NK-92 treated with Interleukin-12 subunit alpha and Interleukin-12 subunit beta, amount 100 ng/mL, for 24 hours (cell line): ENCODE measurements at regions not wholly inside any gene's neighbourhood (a gene's known extent, or its start where the extent isn't known, plus 50 kb on each side); places are given as distances from the start of the nearest gene placed in this dataset.
"Not testable (repeated sequence)": the region's sequence is repeated elsewhere in the genome, so short reads cannot be mapped to it uniquely, and the experiment has no call there.

Source experiments
- DNase-seq: peaks from one replicate; lab custom pipeline; 2025; lab: John Stamatoyannopoulos, UW

DNA sequence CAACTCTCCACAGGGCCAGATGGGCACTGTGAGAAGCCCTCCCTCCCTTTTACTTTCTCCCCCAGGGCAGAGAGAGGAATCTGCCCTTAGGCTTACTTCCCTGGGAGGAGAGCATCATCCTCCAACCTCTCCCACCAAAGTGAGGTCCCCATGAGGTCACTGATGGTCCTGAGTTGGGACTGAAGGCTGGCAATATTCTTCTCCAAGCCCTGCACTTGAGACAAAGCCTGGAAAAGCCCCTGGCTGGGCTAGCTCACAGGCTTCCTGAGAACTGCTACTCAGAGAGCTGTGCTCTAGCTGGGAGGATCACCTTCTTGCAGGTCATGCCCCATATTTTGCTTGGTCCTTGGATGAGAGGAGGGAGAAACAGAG, 110.0 kb upstream of the MEF2A start:
- no peak for DNase-seq

DNA sequence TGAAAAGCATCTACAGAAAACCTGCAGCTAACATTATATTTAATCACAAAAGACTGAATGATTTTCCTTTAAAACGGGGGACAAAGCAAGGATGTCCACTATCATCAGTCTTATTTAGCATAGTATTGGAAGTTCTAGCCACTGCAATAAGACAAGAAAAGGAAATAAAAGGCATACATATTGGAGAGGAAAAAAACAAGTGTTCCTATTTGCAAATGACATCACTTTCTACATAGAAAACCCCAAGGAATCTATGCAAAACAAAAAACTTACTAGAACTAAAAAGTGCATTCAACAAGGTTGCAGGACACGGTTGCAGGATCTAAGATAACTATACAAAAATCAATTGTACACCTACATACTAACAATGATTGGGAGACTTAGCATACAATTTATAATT, 101.6 kb upstream of the MEF2A start:
- DNase-seq: no peak

DNA sequence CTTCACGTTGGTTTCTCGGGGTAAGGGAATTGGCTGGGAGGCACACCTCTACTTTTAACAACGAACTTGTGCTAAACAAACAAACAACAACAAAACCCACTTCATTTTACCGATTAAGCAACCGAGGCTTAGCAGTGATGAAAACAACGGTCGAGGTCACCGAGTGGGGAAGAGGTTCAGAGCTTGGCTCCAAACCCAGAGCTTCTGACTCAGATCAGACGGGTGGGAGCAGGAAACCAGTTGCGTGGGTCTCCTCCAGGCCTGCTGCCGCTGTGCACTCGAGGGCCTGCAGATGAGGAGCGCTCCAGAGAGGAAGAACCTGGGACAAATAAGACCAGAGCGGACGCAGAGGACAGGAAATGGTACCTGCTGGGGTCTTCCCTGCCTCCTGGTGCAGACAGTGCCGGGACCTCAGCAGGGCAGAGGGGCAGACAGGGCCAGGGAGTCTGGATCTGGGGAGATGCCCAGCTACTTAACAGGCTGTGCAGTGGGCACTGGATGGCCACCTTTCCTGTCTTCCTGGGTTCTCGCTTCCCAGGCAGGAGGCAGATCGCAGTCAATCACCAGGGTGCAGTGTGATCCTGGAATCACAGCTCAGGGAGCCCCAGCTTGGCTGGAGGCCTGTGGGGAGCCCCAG, 99.0 kb upstream of the MEF2A start:
- DNase-seq: no peak

DNA sequence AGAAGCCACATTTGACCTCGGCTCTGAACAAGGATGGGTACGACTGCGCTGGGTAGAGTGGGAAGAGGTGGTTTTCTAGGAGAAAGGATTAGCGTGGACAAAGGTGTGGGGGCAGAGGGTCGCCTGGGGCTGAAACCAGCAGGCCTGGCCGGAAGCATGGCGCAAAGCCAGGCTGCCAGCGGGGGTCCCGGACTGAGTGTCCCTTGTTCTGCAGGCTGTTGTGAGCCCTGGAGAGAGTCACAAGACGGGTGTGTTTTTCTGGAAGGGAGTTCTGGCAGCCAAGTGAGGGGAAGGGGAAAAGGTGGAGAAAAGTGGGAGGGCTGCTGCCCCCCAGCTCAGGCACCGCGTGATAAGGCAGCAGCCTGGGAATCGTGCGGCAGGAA, 98.5 kb upstream of the MEF2A start:
- DNase-seq: no peak

DNA sequence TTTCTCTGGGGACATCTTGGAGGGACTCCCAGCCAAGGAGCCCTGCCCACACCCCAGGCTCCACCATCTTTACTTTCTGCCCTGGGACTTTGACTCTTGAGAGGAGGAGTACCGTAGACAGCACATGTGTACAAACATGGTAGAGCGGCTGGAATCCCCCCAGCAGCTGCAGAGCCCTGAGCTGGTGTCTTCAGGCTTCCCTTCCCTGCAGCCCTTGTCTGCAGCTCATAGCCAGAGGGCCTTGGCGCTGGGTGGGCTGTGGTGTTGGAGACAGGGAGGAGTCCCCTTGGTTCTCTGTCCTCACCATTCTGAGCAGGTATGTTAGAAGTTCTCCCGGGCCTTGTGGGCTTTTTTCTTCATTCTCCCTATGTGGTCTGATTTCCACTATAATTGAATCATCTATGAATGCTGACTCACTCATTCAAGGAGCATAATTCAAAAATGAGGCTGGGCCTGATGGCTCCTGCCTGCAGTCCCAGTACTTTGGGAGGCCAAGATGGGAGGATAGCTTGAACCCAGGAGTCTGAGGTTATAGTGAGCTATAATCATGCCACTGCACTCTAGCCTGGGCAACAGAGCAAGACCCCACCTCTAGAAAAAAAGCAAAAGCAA, 97.8 kb upstream of the MEF2A start:
- no peak for DNase-seq

DNA sequence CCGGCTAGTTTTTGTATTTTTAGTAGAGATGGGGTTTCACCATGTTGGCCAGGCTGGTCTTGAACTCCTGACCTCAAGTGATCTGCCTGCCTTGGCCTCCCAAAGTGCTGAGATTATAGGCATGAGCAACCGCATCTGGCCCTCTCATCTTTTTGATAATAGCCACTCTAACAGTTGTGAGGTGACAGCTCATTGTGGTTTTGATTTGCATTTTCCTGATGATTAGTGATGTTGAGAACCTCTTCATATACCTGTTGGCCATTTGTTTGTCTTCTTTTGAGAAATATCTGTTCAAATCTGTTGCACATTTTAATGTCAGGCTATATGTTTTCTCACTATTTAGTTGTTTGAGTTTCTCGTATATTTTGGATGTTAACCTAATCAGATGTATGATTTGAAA, 95.6 kb upstream of the MEF2A start:
- DNase-seq: not testable (repeated sequence)

DNA sequence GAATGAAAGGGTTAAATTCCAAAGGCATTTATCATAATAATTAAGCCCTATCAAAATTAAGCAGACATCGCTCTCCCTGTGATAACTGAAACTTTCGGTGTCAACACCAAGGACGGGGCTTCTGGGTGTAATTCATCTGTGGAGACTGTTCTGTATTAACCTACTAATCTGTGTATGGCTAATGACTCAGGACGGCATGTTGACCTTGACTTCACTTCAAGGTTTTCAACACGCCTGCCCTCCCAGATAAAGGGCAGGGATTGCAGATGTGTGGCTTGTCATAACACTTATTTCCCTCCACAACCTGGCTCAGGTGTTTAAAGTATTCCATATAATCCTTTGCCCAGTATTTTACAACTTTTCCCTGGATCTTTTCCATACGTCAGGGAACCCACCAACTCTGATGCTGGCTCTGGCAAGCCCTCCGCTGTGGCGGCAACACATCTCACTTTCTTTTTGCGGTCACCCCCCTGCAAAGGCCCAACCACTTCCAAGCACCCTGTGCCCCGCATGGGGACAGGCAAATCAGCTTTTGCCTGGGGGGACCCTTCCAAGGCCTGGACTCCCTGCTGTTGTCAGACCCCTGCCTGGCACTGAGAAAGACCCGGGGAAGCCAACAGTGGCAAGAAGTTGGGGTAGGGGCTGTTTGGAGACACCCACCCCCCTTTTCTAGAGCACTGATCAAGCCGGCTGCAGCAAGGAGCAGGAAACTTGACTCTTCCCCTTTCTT, 93.2 kb upstream of the MEF2A start:
- no peak for DNase-seq

DNA sequence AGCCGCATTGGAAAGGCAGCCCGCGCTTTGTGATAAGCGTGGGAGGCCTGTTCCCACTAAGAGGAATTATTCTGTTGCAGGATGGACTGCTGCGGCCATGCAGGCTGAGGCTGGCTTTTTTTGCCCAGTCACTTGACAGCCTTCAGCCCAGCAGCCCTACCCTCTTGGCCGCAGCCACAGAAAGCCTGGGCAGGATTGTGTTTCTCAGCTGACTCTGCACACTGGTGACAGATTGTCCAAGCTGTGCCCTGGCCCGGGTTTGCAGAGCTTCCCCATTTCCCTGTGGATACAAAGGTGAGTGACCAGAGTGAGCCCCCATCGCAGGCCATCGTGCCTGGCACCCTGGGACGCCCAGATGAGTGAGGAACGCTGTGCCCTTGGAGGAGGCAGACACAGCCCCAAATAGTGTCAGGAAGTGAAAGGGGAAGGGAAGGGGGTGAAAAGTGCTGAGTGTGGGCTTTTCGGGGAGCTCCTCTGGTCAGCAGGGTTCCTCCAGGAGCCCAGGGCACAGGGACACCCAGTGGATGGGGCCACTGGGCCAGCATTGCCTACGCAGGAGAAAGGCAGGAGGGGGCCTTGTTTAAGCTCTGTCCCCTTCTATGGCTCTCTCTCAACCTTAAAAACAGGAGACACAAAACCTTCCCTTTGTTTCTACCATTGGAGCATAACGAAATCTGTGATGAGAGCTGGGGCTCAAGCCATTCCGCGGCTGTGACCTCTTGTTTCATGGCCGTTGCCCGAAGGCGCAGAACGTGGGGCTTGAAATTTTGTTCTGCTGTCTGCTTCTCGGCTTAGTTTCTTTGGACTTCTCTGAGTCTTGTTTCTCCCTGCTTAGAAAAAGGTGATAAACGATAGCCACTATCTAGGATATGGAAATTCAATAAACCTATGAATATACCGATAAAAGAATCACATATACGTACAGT, 91.5 kb upstream of the MEF2A start:
- DNase-seq: no peak

DNA sequence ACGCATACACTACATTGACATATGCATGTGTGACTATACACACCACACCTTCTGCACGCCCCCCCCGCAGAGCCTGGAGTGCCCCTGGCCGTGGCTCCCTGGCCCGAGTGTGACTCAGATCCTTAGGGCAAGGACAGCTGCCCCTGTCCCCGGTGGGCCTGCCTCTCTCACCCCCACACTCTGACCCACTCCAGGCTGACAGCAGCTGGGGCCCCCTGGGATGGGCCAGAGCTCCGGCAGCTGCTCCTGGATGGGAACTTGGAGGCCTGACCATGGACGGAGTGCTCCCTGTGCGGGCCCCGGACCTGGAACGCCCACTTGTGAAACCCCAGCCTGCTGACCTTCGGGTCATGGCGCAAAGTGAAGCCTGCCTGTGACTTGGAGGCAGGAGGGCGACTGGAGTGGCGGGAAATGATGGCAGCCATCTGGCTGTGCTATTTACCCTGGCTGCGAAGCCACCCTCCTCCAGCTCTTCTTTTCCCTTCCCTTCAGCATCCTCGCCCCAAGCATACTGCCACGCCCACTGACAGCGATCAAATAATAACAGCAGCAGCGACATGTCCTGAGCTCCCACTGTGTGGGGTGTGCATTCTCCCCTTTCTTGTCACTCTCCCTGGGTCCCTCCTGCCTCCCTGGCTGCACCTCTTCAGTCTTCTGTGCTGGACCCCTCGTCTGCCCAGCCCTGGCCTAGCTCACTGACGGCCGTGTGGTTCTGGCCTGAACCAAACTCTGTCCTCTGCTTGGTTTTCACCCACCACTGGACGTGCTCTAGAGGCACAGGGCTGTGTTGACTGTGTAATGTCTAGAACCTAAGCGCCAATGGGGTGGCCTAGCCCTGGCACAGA, 90.7 kb upstream of the MEF2A start:
- no peak for DNase-seq

DNA sequence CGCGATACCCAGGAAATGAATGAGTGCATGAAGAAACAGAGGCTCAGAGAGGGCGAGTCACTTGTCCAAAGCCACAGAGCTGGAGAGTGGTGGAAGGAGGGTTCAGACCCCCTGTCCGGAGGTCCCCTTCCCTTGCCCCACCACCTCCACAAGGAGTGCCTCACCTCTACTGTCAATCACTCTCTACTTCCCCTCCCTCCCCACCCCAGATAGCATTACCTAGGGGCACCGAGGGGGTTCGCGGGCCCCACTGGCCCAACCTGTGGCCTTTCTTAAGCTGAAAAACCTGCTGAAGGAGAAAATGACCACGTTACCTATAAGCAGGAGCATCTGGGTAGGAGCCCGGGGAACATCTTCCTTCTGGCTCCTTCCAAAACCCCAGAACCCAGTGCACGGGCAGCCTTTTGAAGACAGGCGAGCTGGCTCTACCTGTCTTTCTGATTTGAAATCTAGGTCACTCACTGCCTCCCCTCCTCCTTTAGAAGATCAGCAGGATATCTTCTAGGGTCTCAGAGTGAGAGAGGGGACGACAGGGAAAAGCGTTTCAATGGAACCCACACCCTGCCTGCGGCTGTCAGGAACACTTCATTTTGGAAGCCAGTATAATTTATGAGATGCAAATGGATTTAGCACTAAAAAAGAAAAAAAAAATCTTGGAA, 89.9 kb upstream of the MEF2A start:
- DNase-seq: no peak

DNA sequence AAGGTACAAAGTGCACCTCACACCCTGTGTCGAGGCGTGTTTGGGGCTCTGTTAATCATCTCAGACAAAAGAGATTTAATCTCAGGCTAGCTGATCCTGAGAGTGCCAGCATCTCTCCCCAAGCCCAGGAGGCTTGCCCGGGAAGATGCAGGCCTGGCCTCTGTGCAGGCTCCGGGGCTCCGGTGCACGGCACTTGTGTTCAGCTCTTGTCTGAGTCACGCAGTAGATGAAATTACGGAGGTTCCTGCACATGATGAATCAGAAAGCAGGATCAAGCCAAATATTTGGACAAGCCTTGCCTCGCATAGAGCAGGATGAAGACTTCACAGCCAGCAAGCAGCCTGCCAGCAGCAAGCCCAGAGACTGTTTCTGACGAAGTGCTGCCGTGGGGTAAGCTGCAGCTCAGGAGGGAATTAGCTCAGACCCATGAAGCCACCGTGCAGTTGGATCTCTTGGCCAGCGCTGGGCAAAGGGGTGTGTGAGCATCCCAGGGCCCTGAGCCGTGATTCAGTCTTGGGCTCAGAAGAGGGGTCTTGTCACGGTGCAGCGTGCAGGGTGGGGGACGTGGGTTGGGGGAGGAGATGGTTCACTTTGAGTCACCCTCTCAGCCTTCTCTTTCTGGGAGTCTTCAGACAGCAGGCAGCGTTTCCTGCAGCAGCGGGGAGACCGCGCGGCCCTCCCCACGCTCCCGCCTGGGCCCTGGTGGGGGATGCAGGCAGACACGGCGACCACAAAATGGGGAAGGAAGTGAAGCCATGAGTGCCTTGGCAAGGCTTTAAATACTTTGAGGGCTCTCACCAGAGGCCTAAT, 89.2 kb upstream of the MEF2A start:
- no peak for DNase-seq

DNA sequence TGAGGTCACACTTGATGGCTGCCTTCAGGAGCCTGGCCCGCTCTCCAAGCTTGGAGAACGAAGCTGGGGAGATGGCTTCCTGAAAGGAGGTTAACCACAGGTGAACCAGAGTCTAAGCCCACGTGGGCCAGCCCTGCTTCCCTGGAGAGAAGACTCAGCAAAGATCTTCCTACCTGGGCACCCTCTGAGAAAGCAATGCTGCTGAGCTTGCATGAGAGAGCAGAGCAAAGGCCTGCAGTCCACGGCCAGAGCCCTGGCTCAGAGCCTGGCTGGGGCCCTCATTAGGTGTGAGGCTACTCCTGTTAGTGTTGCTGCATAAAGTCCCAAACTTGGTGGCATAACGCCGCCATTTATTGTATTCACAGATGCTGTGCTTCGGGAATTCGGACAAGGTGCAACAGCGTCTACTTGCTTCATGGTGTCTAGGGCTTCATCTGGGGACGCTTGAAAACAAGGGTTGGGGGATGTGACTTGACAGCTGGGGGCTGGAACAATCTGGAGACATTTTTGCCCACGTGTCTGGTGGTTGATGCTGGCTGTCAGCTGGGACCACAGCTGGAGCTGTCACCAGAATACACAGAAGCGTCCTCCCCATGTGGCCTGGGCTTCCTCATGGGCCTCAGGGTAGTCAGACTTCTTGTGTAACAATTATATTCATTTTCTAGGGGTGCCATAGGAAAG, 87.9 kb upstream of the MEF2A start:
- no peak for DNase-seq

DNA sequence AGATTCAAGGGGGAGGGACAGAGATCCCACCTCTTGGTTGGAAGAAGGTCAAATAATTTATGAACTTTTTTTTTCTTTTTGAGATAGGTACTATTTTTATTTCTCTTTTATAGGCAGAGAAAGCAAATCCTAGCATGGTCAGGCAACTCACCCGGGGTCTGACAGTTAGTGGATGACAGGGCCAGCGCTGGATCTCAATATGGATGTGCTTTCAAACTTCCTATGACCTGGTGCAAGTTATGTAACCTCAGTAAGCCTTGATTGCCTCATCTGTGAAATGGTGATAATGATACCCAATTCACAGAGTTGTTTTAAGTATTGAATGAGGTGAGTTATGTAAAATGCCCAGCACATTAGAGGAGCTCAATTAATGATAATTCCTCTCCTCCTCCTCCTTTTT, 86.8 kb upstream of the MEF2A start:
- no peak for DNase-seq

DNA sequence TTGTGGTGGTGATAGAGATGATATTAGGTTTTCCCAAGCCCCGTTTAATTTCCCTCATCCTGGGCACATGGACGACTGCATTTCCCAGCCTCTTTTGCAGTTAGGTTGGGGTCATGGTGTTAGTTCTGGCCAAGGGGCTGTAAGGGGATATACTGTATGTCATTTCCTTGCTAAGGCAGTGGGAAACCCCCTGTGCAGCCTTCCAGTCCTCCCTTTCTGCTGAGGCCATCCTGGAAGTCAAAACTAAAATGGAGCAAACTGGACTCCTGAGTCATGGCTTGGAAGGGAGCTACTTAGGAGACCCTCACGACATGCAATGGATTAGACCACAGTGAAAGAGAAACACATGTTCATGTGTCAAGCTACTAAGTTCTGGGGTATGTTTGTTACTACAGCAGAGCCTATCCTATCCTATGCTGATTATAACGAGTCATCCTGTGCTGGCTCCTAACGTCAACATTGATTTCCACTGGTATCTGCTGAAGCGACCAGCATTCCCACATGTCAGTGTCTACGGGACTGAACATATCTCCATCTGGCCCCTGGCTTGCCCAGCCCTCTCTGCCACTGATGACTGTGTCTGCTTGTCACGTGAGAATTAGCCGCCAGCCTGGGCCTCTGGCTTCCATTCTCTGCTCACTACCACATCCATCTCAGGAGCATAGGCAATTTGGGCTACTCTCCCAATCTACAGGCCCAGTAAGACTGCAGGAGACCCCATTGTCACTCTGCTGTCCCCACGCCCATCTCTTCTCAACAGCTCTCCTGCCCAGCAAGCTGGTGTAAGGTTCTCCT, 85.6 kb upstream of the MEF2A start:
- no peak for DNase-seq

DNA sequence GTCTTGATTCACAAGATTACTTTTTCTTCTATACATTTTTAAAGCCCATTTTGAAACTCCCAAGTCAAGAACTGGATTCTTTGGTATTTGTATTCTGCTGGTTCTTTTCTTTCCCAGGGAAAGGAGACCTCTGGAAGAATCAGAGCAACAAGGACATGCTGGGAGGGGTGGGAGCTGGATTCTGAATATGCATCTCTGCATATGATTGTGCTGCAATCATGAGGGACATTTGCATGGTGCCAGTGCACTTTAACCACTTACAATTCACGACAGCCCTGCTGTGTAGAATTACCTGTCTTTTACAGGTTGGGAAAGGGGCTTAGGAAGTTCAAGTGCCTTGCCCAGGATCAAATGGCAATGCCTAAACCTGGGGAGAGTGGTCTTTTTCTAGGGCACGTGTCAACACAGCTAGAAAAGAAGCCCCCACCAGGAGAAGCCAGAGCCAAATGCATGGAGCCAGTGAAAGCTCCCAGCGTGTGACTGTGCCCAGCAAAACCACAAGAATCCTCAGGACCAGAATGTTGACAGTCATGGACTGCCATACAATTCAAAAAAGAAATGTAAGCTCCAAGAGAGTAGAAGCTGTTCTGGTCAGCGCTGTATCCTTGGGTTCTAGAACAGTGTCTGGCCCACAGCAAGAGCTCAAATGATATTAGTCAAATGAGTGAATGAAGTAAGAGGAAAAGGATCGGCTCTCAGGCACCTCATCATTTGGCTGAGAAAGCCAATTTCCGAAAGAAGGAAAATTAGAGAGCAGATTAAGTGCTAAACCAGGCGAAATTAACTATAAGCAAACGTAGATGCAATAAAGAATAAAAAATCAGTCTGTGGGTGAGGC, 84.5 kb upstream of the MEF2A start:
- DNase-seq: no peak

DNA sequence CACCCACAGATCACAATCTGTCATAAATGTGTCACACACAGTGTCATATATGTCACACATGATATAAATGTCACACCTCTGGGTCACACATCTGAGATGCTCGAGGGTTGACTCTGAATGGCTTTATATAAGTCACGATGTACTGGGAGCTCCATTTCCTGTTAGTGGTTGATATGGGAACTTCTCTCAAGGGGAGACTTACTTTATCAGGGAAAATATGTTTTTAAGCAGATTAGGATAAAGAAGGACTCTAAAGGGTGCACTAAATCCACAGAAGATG, 83.9 kb upstream of the MEF2A start:
- DNase-seq: no peak

DNA sequence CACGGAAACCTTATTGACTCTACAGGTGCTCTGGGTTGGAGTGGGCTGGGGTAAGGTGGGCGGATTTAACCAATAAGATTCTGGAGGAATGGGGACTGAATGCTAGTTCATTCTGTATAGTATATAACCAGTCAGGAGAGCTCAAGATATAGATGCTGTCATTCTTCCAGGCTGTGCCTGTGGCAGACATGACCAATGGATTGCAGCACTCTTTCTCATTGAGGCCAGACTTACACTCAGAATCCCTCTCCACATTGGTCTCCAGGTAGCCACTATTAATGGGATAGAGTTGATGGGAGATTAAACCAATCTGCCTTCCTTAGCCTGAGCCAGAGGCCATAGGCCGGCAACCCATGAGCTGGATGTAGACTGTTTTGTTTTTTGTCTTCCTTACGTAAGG, 82.8 kb upstream of the MEF2A start:
- DNase-seq: no peak
